SK-N-SH (cell line): ENCODE measurements at regions not wholly inside any gene's neighbourhood (a gene's known extent, or its start where the extent isn't known, plus 50 kb on each side); places are given as distances from the start of the nearest gene placed in this dataset.

Experiments used
- CTCF ChIA-PET: fragments of 300-600, 350-600 bp; formaldehyde crosslinking; extraction: SDS; loops from one replicate; lab custom pipeline; 2021; lab: Yijun Ruan, JAX
- POLR2A ChIA-PET: fragments of 350-600 bp; sonication (Branson Sonifier 250); formaldehyde crosslinking; extraction: SDS; loops from one replicate; lab custom pipeline; 2020; ENCODE audit warnings: antibody characterized with exemption, inconsistent platforms; lab: Yijun Ruan, JAX
- DNase-seq: peaks from one replicate; pipeline ENCODE4 v3.0.0; 2012
- H2AFZ ChIP-seq: fragments of 200-600 bp; sonication (generic); 2 replicates; pipeline ENCODE4 v1.8.1; 2016; ENCODE audit warnings: antibody characterized with exemption, mild to moderate bottlenecking, low read depth
- H3F3A ChIP-seq: fragments of 200-600 bp; sonication (generic); replicated peaks from 2 replicates; pipeline ENCODE3; 2016; ENCODE audit warnings: antibody characterized with exemption, mild to moderate bottlenecking; ENCODE audit not compliant: insufficient read depth
- H3K27ac ChIP-seq, 2 experiments: fragments of 200-500 bp in 1 of 2; fragments of 200-600 bp in 1 of 2; sonication (Bioruptor generic) in 1 of 2; sonication (generic), shearing (Covaris generic) in 1 of 2; 2 replicates each; pipeline versions ENCODE4 v1.5.1 to v1.6.1; 2014 to 2016; ENCODE audit warnings: low read depth in 2 of 2, inconsistent platforms in 1 of 2, low read length in 1 of 2, mild to moderate bottlenecking in 1 of 2, mixed read lengths in 1 of 2
- H3K27me3 ChIP-seq: fragments of 200-600 bp; sonication (generic), shearing (Covaris generic); 2 replicates; pipeline ENCODE4 v1.6.1; 2016; ENCODE audit warnings: mixed run types; ENCODE audit not compliant: insufficient read depth
- H3K36me3 ChIP-seq, 2 experiments: fragments of 200-500 bp in 1 of 2; fragments of 200-600 bp in 1 of 2; sonication (Bioruptor generic) in 1 of 2; sonication (generic) in 1 of 2; replicated peaks in 1 of 2; 2 replicates each; pipeline versions ENCODE3 to v1.5.1; 2014 to 2016; ENCODE audit warnings: low read length in 1 of 2, mild to moderate bottlenecking in 1 of 2; ENCODE audit not compliant: insufficient read depth in 2 of 2, control insufficient read depth in 1 of 2
- H3K4me1 ChIP-seq, 2 experiments: fragments of 200-500 bp in 1 of 2; fragments of 200-600 bp in 1 of 2; sonication (Bioruptor generic) in 1 of 2; sonication (generic), shearing (Covaris generic) in 1 of 2; 2 replicates each; pipeline versions ENCODE4 v1.5.1 to v1.6.1; 2014 to 2016; ENCODE audit warnings: low read depth in 1 of 2, low read length in 1 of 2, mixed run types in 1 of 2; ENCODE audit not compliant: insufficient read depth in 2 of 2, control insufficient read depth in 1 of 2
- H3K4me2 ChIP-seq: fragments of 200-600 bp; sonication (generic), shearing (Covaris generic); 2 replicates; pipeline ENCODE4 v1.6.1; 2017; ENCODE audit warnings: mixed run types
- H3K4me3 ChIP-seq, 2 experiments: fragments of 200-500 bp in 1 of 2; fragments of 200-600 bp in 1 of 2; sonication (Bioruptor generic) in 1 of 2; sonication (generic), shearing (Covaris generic) in 1 of 2; 2 replicates each; pipeline versions ENCODE4 v1.5.1 to v1.8.1; 2014 to 2016; ENCODE audit warnings: low read depth in 2 of 2, inconsistent platforms in 1 of 2, low read length in 1 of 2, mild to moderate bottlenecking in 1 of 2, mixed read lengths in 1 of 2, moderate library complexity in 1 of 2
- H3K79me2 ChIP-seq: fragments of 200-600 bp; sonication (generic); 2 replicates; pipeline ENCODE4 v1.8.1; 2017; ENCODE audit warnings: mild to moderate bottlenecking; ENCODE audit not compliant: insufficient read depth
- H3K9ac ChIP-seq: fragments of 200-600 bp; sonication (generic); 2 replicates; pipeline ENCODE4 v1.6.1; 2017; ENCODE audit warnings: mixed run types
- H3K9me2 ChIP-seq: fragments of 200-600 bp; sonication (generic); 2 replicates; pipeline ENCODE4 v1.6.1; 2017; ENCODE audit warnings: mixed run types
- H3K9me3 ChIP-seq: fragments of 200-600 bp; sonication (generic); 2 replicates; pipeline ENCODE4 v1.6.1; 2017; ENCODE audit warnings: mixed run types, mild to moderate bottlenecking, moderate library complexity
- H4K20me1 ChIP-seq: fragments of 200-600 bp; sonication (generic); 2 replicates; pipeline ENCODE4 v1.6.1; 2017; ENCODE audit warnings: mild to moderate bottlenecking, mixed run types; ENCODE audit not compliant: insufficient read depth
- CHD2 ChIP-seq: fragments of 150-350 bp; IDR thresholded peaks from 2 replicates; pipeline ENCODE4 v1.6.1; 2018; ENCODE audit warnings: low read length; ENCODE audit not compliant: partially characterized antibody
- ELF1 ChIP-seq: IDR thresholded peaks from 2 replicates; pipeline ENCODE4 v1.4.0; 2012
- FOXJ3 ChIP-seq: sonication (generic); formaldehyde crosslinking; IDR thresholded peaks from 2 replicates; pipeline ENCODE4 v1.5.1; 2020; ENCODE audit warnings: mild to moderate bottlenecking, missing genetic modification reagents
- GABPA ChIP-seq: IDR thresholded peaks from 2 replicates; pipeline ENCODE4 v1.4.0; 2012; ENCODE audit warnings: low read depth, mild to moderate bottlenecking
- GATA2 ChIP-seq: sonication (generic); formaldehyde crosslinking; IDR thresholded peaks from 2 replicates; pipeline ENCODE4 v1.5.0; 2020; ENCODE audit warnings: mild to moderate bottlenecking, missing genetic modification reagents
- MAX ChIP-seq: IDR thresholded peaks from 2 replicates; pipeline ENCODE4 v1.4.0; 2012; ENCODE audit warnings: low read depth
- MEF2A ChIP-seq: IDR thresholded peaks from 2 replicates; pipeline ENCODE4 v1.4.0; 2012; ENCODE audit warnings: low read depth, borderline replicate concordance
- MXI1 ChIP-seq: IDR thresholded peaks from 2 replicates; pipeline ENCODE4 v1.6.1; 2012; ENCODE audit warnings: mild to moderate bottlenecking, low read depth, low read length, improper control_type of control experiment
- NFIC ChIP-seq: IDR thresholded peaks from 2 replicates; pipeline ENCODE4 v1.4.0; 2012; ENCODE audit warnings: borderline replicate concordance
- NRF1 ChIP-seq: IDR thresholded peaks from 2 replicates; pipeline ENCODE4 v1.6.1; 2012; ENCODE audit warnings: low read depth, mild to moderate bottlenecking, low read length
- PBX3 ChIP-seq: IDR thresholded peaks from 2 replicates; pipeline ENCODE4; 2012
- RAD21 ChIP-seq: IDR thresholded peaks from 2 replicates; pipeline ENCODE4 v1.6.1; 2012; ENCODE audit warnings: mild to moderate bottlenecking, low read length
- RFX5 ChIP-seq: IDR thresholded peaks from 2 replicates; pipeline ENCODE4 v1.6.1; 2012; ENCODE audit warnings: mild to moderate bottlenecking, improper control_type of control experiment, low read length
- RXRA ChIP-seq: IDR thresholded peaks from 2 replicates; pipeline ENCODE4 v1.4.0; 2012; ENCODE audit warnings: low read depth, mild to moderate bottlenecking, borderline replicate concordance
- SMC3 ChIP-seq: IDR thresholded peaks from 2 replicates; pipeline ENCODE4 v1.6.1; 2012; ENCODE audit warnings: low read depth, low read length, improper control_type of control experiment
- TAF1 ChIP-seq: IDR thresholded peaks from 2 replicates; pipeline ENCODE4 v1.6.1; 2012; ENCODE audit warnings: low read depth, mild to moderate bottlenecking, low read length, moderate library complexity, borderline replicate concordance
- TCF12 ChIP-seq: IDR thresholded peaks from 2 replicates; pipeline ENCODE4 v1.4.0; 2012
- TEAD4 ChIP-seq: IDR thresholded peaks from 2 replicates; pipeline ENCODE4 v1.4.0; 2012; ENCODE audit warnings: mild to moderate bottlenecking, borderline replicate concordance; ENCODE audit not compliant: insufficient read depth
- USF1 ChIP-seq: IDR thresholded peaks from 2 replicates; pipeline ENCODE4 v1.4.0; 2012; ENCODE audit warnings: low read depth, borderline replicate concordance
- USF2 ChIP-seq: fragments of 150-350 bp; IDR thresholded peaks from 2 replicates; pipeline ENCODE4 v1.6.1; 2017; ENCODE audit warnings: antibody characterized with exemption, low read length, low read depth, borderline replicate concordance
- YY1 ChIP-seq: IDR thresholded peaks from 2 replicates; pipeline ENCODE4 v1.4.0; 2012; ENCODE audit warnings: low read depth, mild to moderate bottlenecking
- ZBTB33 ChIP-seq: IDR thresholded peaks from 2 replicates; pipeline ENCODE4 v1.4.0; 2012; ENCODE audit warnings: low read depth, borderline replicate concordance
- WGBS: methylation state at CpG from one replicate; pipeline ENCODE4 v1.1.6; 2017; ENCODE audit warnings: low lambda C conversion rate; 5-methylcytosine and 5-hydroxymethylcytosine counted together

- DNase-seq, result no peak
- no peak overlapping the region for H3K4me2 ChIP-seq
- no peaks in the 10 kb centered on the region for H3F3A ChIP-seq
- ChIA-PET CTCF (no interaction called here), POLR2A (no interaction called here)
- no peaks in the 10 kb centered on the region for H3K9me2 ChIP-seq
- H4K20me1 ChIP-seq, result no peaks in the 10 kb centered on the region
- no peaks in the 10 kb centered on the region for H3K4me1 ChIP-seq
- no peaks in the 10 kb centered on the region for H3K9me3 ChIP-seq
- WGBS, result 92% methylated on average over 2 of the region's 2 CpGs
- no peaks in the 10 kb centered on the region for H3K79me2 ChIP-seq
- no peak overlapping the region for H2AFZ ChIP-seq
- no peaks in the 10 kb centered on the region for H3K36me3 ChIP-seq
- TF ChIP-seq SMC3 (no peak), MEF2A (no peak), RXRA (no peak), ZBTB33 (no peak), RAD21 (no peak), FOXJ3 (CRISPR knock-in tag) (no peak), USF2 (no peak), MAX (no peak), TAF1 (no peak), PBX3 (no peak), YY1 (no peak)
- no peak overlapping the region for H3K9ac ChIP-seq
- no peak overlapping the region for H3K27ac ChIP-seq
- no peak overlapping the region for H3K4me3 ChIP-seq
- H3K27me3 ChIP-seq, result no peaks in the 10 kb centered on the region
These were observed 612.7 kb downstream of the SLITRK6 start for GRCh38 chr13:85186356-85187045.

- POLR2A ChIA-PET, result no interaction called here
- Histone ChIP-seq H3F3A (no peaks in the 10 kb centered on the region), H3K27ac (no peak overlapping the region), H3K4me2 (no peak overlapping the region), H4K20me1 (no peaks in the 10 kb centered on the region), H3K4me3 (no peak overlapping the region), H3K9me3 (no peaks in the 10 kb centered on the region), H3K79me2 (no peaks in the 10 kb centered on the region), H3K36me3 (no peaks in the 10 kb centered on the region), H3K27me3 (no peaks in the 10 kb centered on the region), H2AFZ (no peak overlapping the region), H3K9me2 (no peaks in the 10 kb centered on the region), H3K4me1 (no peaks in the 10 kb centered on the region), H3K9ac (no peak overlapping the region)
- WGBS, result 83% methylated on average over 1 of the region's 1 CpG
- no peak for DNase-seq
- CTCF ChIA-PET, result no interaction called here
- TF ChIP-seq TAF1, result no peak
- no peak for TF ChIP-seq MEF2A
- TF ChIP-seq RAD21, result no peak
- no peak for TF ChIP-seq TCF12
- TF ChIP-seq MXI1, result no peak
- TF ChIP-seq USF1, result no peak
- TF ChIP-seq NRF1, result no peak
- TF ChIP-seq RFX5, result no peak
- TF ChIP-seq GATA2 (CRISPR knock-in tag), result no peak
- no peak for TF ChIP-seq CHD2
- no peak for TF ChIP-seq PBX3
- no peak for TF ChIP-seq NFIC
- TF ChIP-seq TEAD4, result no peak
- TF ChIP-seq GABPA, result no peak
- TF ChIP-seq USF2, result no peak
- no peak for TF ChIP-seq ELF1
These were observed 624.9 kb downstream of the SLITRK6 start for GRCh38 chr13:85174291-85174690.
